PC-3 (cell line): ENCODE measurements at regions not wholly inside any gene's neighbourhood (a gene's known extent, or its start where the extent isn't known, plus 50 kb on each side); places are given as distances from the start of the nearest gene placed in this dataset.

ENCODE experiments used
- CTCF ChIP-seq: fragments of 300-600 bp; sonication (generic); conservative IDR thresholded peaks from 2 replicates; pipeline ENCODE4 v1.5.1; 2017; ENCODE audit warnings: antibody characterized with exemption, low read depth, mild to moderate bottlenecking, low read length
- EZH2phosphoT487 ChIP-seq: fragments of 300-600 bp; sonication (generic); IDR thresholded peaks from 2 replicates; pipeline ENCODE4 v1.6.1; 2018; ENCODE audit warnings: mild to moderate bottlenecking, antibody characterized with exemption, low read length, borderline replicate concordance

GRCh38 chr6:1552296-1552761 lies 57.4 kb upstream of the FOXC1 start:
- TF ChIP-seq CTCF (peak; percentile 61), EZH2phosphoT487 (no peak)
